HG02588 (cell line): ENCODE measurements at regions not wholly inside any gene's neighbourhood (a gene's known extent, or its start where the extent isn't known, plus 50 kb on each side); places are given as distances from the start of the nearest gene placed in this dataset.
"Not testable (repeated sequence)": the region's sequence is repeated elsewhere in the genome, so short reads cannot be mapped to it uniquely, and the experiment has no call there.

Experiments used
- ATAC-seq: cut with Tn5 transposase; IDR thresholded peaks from one replicate; pipeline ENCODE4 v1.9.1; 2021; ENCODE audit warnings: mild to moderate bottlenecking, moderate library complexity; ENCODE audit not compliant: unreplicated experiment

- not testable (repeated sequence) for ATAC-seq
These were observed 422.3 kb downstream of the CCDC85A start for GRCh38 chr2:56606086-56606485.

- no peak for ATAC-seq
These were observed 429.5 kb downstream of the CCDC85A start for GRCh38 chr2:56613254-56613653.

GRCh38 chr2:56613920-56614319, 430.1 kb downstream of the CCDC85A start:
- ATAC-seq = no peak

GRCh38 chr2:56615760-56616159, 432.0 kb downstream of the CCDC85A start:
- ATAC-seq = no peak

GRCh38 chr2:56624181-56624580, 440.4 kb downstream of the CCDC85A start:
- ATAC-seq = no peak

GRCh38 chr2:56626927-56627326, 443.1 kb downstream of the CCDC85A start:
- no peak for ATAC-seq

- no peak for ATAC-seq
These were observed 446.5 kb downstream of the CCDC85A start for GRCh38 chr2:56630286-56630685.

GRCh38 chr2:56647997-56648396, 464.2 kb downstream of the CCDC85A start:
- ATAC-seq = no peak

GRCh38 chr2:56648802-56649201, 465.0 kb downstream of the CCDC85A start:
- ATAC-seq = no peak

GRCh38 chr2:56654936-56655335, 471.1 kb downstream of the CCDC85A start:
- ATAC-seq = no peak

- no peak for ATAC-seq
These were observed 473.0 kb downstream of the CCDC85A start for GRCh38 chr2:56656826-56657225.

- ATAC-seq = no peak
These were observed 483.0 kb downstream of the CCDC85A start for GRCh38 chr2:56666777-56667176.

GRCh38 chr2:56671973-56672569, 488.3 kb downstream of the CCDC85A start:
- ATAC-seq = no peak

GRCh38 chr2:56674084-56674483, 490.3 kb downstream of the CCDC85A start:
- ATAC-seq = no peak

- no peak for ATAC-seq
These were observed 493.2 kb downstream of the CCDC85A start for GRCh38 chr2:56676966-56677365.

GRCh38 chr2:56680971-56681631, 497.3 kb downstream of the CCDC85A start:
- no peak for ATAC-seq

GRCh38 chr2:56681659-56682396, 498.0 kb downstream of the CCDC85A start:
- no peak for ATAC-seq

- no peak for ATAC-seq
These were observed 498.6 kb downstream of the CCDC85A start for GRCh38 chr2:56682397-56682760.

GRCh38 chr2:56684327-56684726, 500.5 kb downstream of the CCDC85A start:
- ATAC-seq = no peak

GRCh38 chr2:56685205-56685604, 501.4 kb downstream of the CCDC85A start:
- no peak for ATAC-seq

GRCh38 chr2:56687169-56687568, 503.4 kb downstream of the CCDC85A start:
- no peak for ATAC-seq

- no peak for ATAC-seq
These were observed 504.9 kb downstream of the CCDC85A start for GRCh38 chr2:56688661-56689060.
